OCI-LY1 (cell line): ENCODE measurements at regions not wholly inside any gene's neighbourhood (a gene's known extent, or its start where the extent isn't known, plus 50 kb on each side); places are given as distances from the start of the nearest gene placed in this dataset.

Source experiments
- CTCF ChIP-seq: fragments of 200-600 bp; sonication (generic), shearing (Covaris generic); IDR thresholded peaks from 2 replicates; pipeline ENCODE4 v1.5.1; 2017; ENCODE audit warnings: mild to moderate bottlenecking, antibody characterized with exemption, low read length, moderate library complexity, mixed read lengths
- EZH2 ChIP-seq: fragments of 200-600 bp; sonication (generic), shearing (Covaris generic); IDR thresholded peaks from 2 replicates; pipeline ENCODE4 v1.8.0; 2017; ENCODE audit warnings: borderline replicate concordance, mixed run types, mild to moderate bottlenecking, antibody characterized with exemption, low read length, moderate library complexity, mixed read lengths

- TF ChIP-seq CTCF, result no peak
- no peak for TF ChIP-seq EZH2
Measured at GRCh38 chr2:18704276-18704675, 114.9 kb upstream of the NT5C1B start.
